NCI-H146 (cell line): ENCODE measurements at regions not wholly inside any gene's neighbourhood (a gene's known extent, or its start where the extent isn't known, plus 50 kb on each side); places are given as distances from the start of the nearest gene placed in this dataset.

Experiments used
- DNase-seq: peaks from one replicate; lab custom pipeline; 2025; lab: John Stamatoyannopoulos, UW

GRCh38 chr7:4612939-4613841 lies 68.9 kb upstream of the FOXK1 start:
- DNase-seq = no peak

GRCh38 chr7:4613846-4614548 lies 68.1 kb upstream of the FOXK1 start:
- DNase-seq = no peak

GRCh38 chr7:4616116-4616515 lies 66.0 kb upstream of the FOXK1 start:
- DNase-seq = no peak

- DNase-seq = no peak
Measured at GRCh38 chr7:4621396-4621795, 60.7 kb upstream of the FOXK1 start.

DNA sequence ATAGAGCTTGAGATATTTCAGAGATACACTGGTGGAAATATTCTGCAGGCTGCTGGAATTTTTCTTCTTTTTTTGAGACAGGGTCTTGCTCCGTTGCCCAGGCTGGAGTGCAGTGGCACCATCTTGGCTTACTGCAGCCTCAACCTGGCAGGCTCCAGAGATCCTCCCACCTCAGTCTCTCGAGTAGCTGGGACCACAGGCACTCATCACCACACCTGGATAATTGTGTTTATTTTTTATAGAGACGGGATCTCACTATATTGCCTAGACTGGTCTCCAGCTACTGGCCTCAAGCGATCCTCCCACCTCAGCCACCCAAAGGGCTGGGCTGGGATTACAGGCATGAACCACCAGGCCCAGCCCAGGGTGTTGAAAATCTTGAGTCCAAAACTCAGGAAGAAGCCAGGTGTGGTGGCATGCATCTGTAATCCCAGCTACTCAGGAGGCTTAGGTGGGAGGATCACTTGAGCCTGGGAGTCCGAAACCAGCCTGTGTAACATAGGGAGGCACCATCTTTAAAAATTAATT lies 55.7 kb upstream of the FOXK1 start:
- DNase-seq = peak; percentile 17

GRCh38 chr7:4629287-4629895 lies 52.7 kb upstream of the FOXK1 start:
- DNase-seq = no peak

DNA sequence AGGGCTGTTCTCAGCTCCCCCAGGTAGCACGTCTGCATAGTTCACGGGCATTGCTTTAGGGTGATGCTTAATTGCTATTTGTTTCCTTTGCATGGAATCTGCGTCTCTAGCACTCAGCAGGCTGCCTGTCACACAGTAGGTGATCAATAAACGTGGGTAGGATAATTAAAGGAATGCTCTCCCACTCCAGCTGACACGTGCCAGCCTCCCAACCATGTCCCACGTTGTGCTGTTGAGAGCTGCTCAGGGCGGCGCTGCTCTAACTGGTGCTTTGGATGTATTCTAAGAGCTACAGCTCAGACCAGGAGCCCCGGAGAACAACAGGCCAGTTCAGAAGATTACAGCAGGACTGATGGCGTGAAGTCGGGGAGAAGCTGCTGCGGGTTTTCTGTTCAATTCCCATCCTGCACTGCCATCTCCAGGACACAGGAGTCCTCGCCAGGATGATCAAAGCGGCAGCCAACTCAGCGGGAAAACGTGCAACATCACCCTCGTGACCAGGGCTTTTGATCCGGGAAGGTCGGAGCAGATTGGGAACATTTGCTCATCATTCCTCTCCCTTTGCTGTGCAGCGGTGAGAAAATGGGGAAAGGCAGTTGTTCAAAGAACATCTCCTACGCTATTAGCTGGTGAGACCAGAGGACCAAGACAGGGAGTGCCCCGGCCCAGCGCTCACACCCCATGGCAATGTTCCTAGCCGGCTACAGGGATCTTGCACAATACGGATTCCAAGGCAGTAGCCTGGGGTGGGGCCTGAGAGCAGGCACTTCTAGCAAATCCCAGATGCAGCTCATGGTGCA lies 50.5 kb upstream of the FOXK1 start:
- peak; percentile 91 for DNase-seq
